K562 (cell line): ENCODE measurements at regions not wholly inside any gene's neighbourhood (a gene's known extent, or its start where the extent isn't known, plus 50 kb on each side); places are given as distances from the start of the nearest gene placed in this dataset.

Experiments
- ATAC-seq: fragments of 200-7000 bp; cut with Tn5 transposase; 3 replicates; pipeline ENCODE4 v1.9.1; 2020; ENCODE audit warnings: moderate library complexity
- BruUV-seq: library from RNA; stranded (reverse); fragments of 400-500 nt; replicated peaks from 2 replicates; lab custom pipeline; 2021; lab: Mats Ljungman, UMichigan
- CTCF ChIA-PET: fragments of 300-600 bp; formaldehyde crosslinking; extraction: SDS; loops from one replicate; lab custom pipeline; 2021; ENCODE audit warnings: low intra/inter-chr PET ratio; lab: Yijun Ruan, JAX
- POLR2A ChIA-PET: fragments of 300-600, 350-650 bp; sonication (Branson Sonifier 250); formaldehyde crosslinking; extraction: SDS; loops from one replicate; lab custom pipeline; 2021; ENCODE audit warnings: antibody characterized with exemption, inconsistent platforms; lab: Yijun Ruan, JAX
- DNase-seq, 4 experiments: peaks; one replicate each; pipeline versions ENCODE4 v3.0.0 to v3.0.0-alpha.2; 2011 to 2018; ENCODE audit warnings: low spot score in 3 of 4, mixed read lengths in 3 of 4; ENCODE audit errors: extremely low read depth in 1 of 4
- FAIRE-seq: peaks from 2 replicates; lab custom pipeline; 2011; peaks lifted over from hg19 to GRCh38; lab: Jason Lieb, UNC
- H2AFZ ChIP-seq: 2 replicates; pipeline ENCODE4 v1.6.0; 2011; ENCODE audit warnings: low read depth, low read length, control low read depth, inconsistent platforms
- H3K27ac ChIP-seq: fragments of 200-600 bp; 3 replicates; pipeline ENCODE4 v1.8.0; 2011; ENCODE audit warnings: low read depth, mild to moderate bottlenecking, control low read depth, inconsistent platforms, low read length, moderate library complexity, mixed read lengths; ENCODE audit errors: extremely low read depth
- H3K27me3 ChIP-seq, 2 experiments: fragments of 300-600 bp in 1 of 2; 2 replicates in 1 of 2; 3 replicates in 1 of 2; pipeline versions ENCODE4 v1.6.0 to v1.8.0; 2011; ENCODE audit warnings: inconsistent platforms in 2 of 2, low read length in 2 of 2, mild to moderate bottlenecking in 1 of 2, mixed read lengths in 1 of 2, moderate library complexity in 1 of 2; ENCODE audit not compliant: control insufficient read depth in 2 of 2, insufficient read depth in 2 of 2
- H3K36me3 ChIP-seq: fragments of 300-600 bp; 3 replicates; pipeline ENCODE4 v1.8.0; 2011; ENCODE audit warnings: mild to moderate bottlenecking, low read length, inconsistent platforms; ENCODE audit not compliant: control insufficient read depth, insufficient read depth
- H3K4me1 ChIP-seq, 2 experiments: fragments of 200-600 bp in 1 of 2; replicated peaks in 1 of 2; 2 replicates in 1 of 2; 3 replicates in 1 of 2; pipeline versions ENCODE4 v1.5.1 to v1.8.0; 2011; ENCODE audit warnings: inconsistent platforms in 2 of 2, low read length in 2 of 2, mild to moderate bottlenecking in 1 of 2, mixed read lengths in 1 of 2, moderate library complexity in 1 of 2; ENCODE audit not compliant: control insufficient read depth in 2 of 2, insufficient read depth in 2 of 2
- H3K4me2 ChIP-seq: 2 replicates; pipeline ENCODE4 v1.6.1; 2011; ENCODE audit warnings: low read length, control low read depth, inconsistent platforms, mixed read lengths; ENCODE audit not compliant: insufficient read depth
- H3K4me3 ChIP-seq: fragments of 200-600 bp; sonication (generic), shearing (Covaris generic); 2 replicates; pipeline ENCODE4 v1.5.1; 2016; ENCODE audit warnings: control low read depth, inconsistent platforms
- H3K79me2 ChIP-seq: fragments of 200-600 bp; 3 replicates; pipeline ENCODE4 v1.8.0; 2011; ENCODE audit warnings: low read length, inconsistent platforms; ENCODE audit not compliant: control insufficient read depth, insufficient read depth
- H3K9ac ChIP-seq, 2 experiments: 2 replicates each; pipeline versions ENCODE4 v1.6.0 to v1.6.1; 2011; ENCODE audit warnings: low read depth in 2 of 2, low read length in 2 of 2, control low read depth in 1 of 2, inconsistent platforms in 1 of 2, mild to moderate bottlenecking in 1 of 2, mixed read lengths in 1 of 2; ENCODE audit not compliant: insufficient read depth in 1 of 2
- H3K9me1 ChIP-seq: one replicate; pipeline ENCODE4 v1.6.0; 2011; ENCODE audit warnings: inconsistent platforms, mild to moderate bottlenecking, low read length, moderate library complexity; ENCODE audit not compliant: control insufficient read depth, insufficient read depth
- H3K9me3 ChIP-seq: replicated peaks from 2 replicates; pipeline ENCODE4 v1.5.1; 2011; ENCODE audit warnings: low read depth, low read length, inconsistent platforms; ENCODE audit not compliant: control insufficient read depth, insufficient read depth
- H4K20me1 ChIP-seq: replicated peaks from 2 replicates; pipeline ENCODE4 v1.6.1; 2011; ENCODE audit warnings: low read length, inconsistent platforms, mixed read lengths; ENCODE audit not compliant: control insufficient read depth, insufficient read depth
- CHD4 ChIP-seq: fragments of 200-600 bp; sonication (generic); IDR thresholded peaks from 3 replicates; pipeline ENCODE4 v1.6.1; 2012; ENCODE audit warnings: low read depth, mild to moderate bottlenecking, mixed read lengths, low read length, inconsistent platforms; ENCODE audit not compliant: insufficient read depth, insufficient replicate concordance, poor library complexity, severe bottlenecking
- GTF2B ChIP-seq: IDR thresholded peaks from 2 replicates; pipeline ENCODE4 v1.6.1; 2011; ENCODE audit not compliant: insufficient read length; ENCODE audit errors: extremely low read depth
- MIER1 ChIP-seq: fragments of 450-650 bp; IDR thresholded peaks from 2 replicates; pipeline ENCODE4 v1.6.1; 2016; ENCODE audit warnings: antibody characterized with exemption, mild to moderate bottlenecking, low read depth
- MTA1 ChIP-seq: fragments of 450-650 bp; IDR thresholded peaks from 2 replicates; pipeline ENCODE4 v1.6.1; 2017; ENCODE audit warnings: borderline replicate concordance
- MYBL2 ChIP-seq, 2 experiments: fragments of 450-650 bp in 1 of 2; sonication (generic) in 1 of 2; formaldehyde crosslinking in 1 of 2; IDR thresholded peaks; 2 replicates each; pipeline versions ENCODE4 v1.6.1 to v1.8.1; 2017 to 2022; ENCODE audit warnings: borderline replicate concordance in 1 of 2, inconsistent platforms in 1 of 2, low read depth in 1 of 2, mild to moderate bottlenecking in 1 of 2, missing genetic modification reagents in 1 of 2, moderate library complexity in 1 of 2
- ZBTB11 ChIP-seq, 3 experiments: fragments of 200-800 bp in 1 of 3; fragments of 250-450 bp in 1 of 3; fragments of 450-650 bp in 1 of 3; sonication (Bioruptor Pico) in 1 of 3; sonication (Bioruptor generic) in 1 of 3; formaldehyde crosslinking in 1 of 3; IDR thresholded peaks; 2 replicates each; pipeline versions ENCODE4 v1.6.1 to v1.8.0; 2016 to 2022; ENCODE audit warnings: mild to moderate bottlenecking in 2 of 3, missing genetic modification characterization in 2 of 3, missing compliant biosample characterization in 1 of 3, moderate library complexity in 1 of 3
- ZFP30 ChIP-seq: fragments of 250-450 bp; sonication (Bioruptor Pico); IDR thresholded peaks from 2 replicates; pipeline ENCODE4 v1.8.0; 2022; ENCODE audit warnings: moderate library complexity, mild to moderate bottlenecking, inconsistent platforms, borderline replicate concordance
- ZNF77 ChIP-seq: fragments of 250-450 bp; sonication (Bioruptor Pico); IDR thresholded peaks from 2 replicates; pipeline ENCODE4 v1.5.0; 2020
- WGBS: fragments of 100-300 bp; shearing (Covaris generic); methylation state at CpG from one replicate; pipeline ENCODE4 v1.1.6; 2016; ENCODE audit warnings: low coverage, mixed read lengths; ENCODE audit not compliant: insufficient coverage; ENCODE audit errors: missing lambda C conversion rate; 5-methylcytosine and 5-hydroxymethylcytosine counted together
- in situ Hi-C: fragments of 300-500 bp; cut with MboI; formaldehyde crosslinking; loops from 4 replicates; pipeline ENCODE4 v1.15.0; 2018; ENCODE audit warnings: inconsistent platforms, mixed read lengths
- intact Hi-C: fragments of 100-400 bp; cut with micrococcal nuclease; formaldehyde crosslinking; loops from 2 replicates; pipeline ENCODE4 v1.14.2; 2022

- no peak for TF ChIP-seq CHD4
- TF ChIP-seq MIER1, result no peak
- no peak for TF ChIP-seq ZBTB11 (CRISPR knock-in tag; IDR thresholded peaks at IDR 0.05)
- TF ChIP-seq MTA1, result no peak
- TF ChIP-seq ZFP30, result no peak
- TF ChIP-seq ZNF77 (CRISPR knock-in tag), result no peak
- TF ChIP-seq MYBL2 (IDR thresholded peaks at IDR 0.05; ENCODE audit: low read depth), result no peak
- no peak for TF ChIP-seq MYBL2 (CRISPR knock-in tag; IDR thresholded peaks at IDR 0.05; ENCODE audit: borderline replicate concordance)
- TF ChIP-seq GTF2B, result no peak
- TF ChIP-seq, all 486 proteins: peak for 0
- Histone ChIP-seq H3K36me3 (no peaks in the 10 kb centered on the region), H3K4me2 (no peak overlapping the region), H3K9me1 (no peaks in the 10 kb centered on the region), H3K9me3 (no peaks in the 10 kb centered on the region), H3K27me3 (no peaks in the 10 kb centered on the region), H3K4me3 (no peak overlapping the region), H3K9ac (no peak overlapping the region), H2AFZ (no peak overlapping the region), H3K79me2 (no peaks in the 10 kb centered on the region), H4K20me1 (no peaks in the 10 kb centered on the region), H3K4me1 (no peaks in the 10 kb centered on the region), H3K27ac (no peak overlapping the region)
- no peak for DNase-seq
- ChIA-PET CTCF (no interaction called here), POLR2A (no interaction called here)
- intact Hi-C loops (no loop called here), in situ Hi-C loops (no loop called here)
- BruUV-seq, result no TSS peak
- FAIRE-seq, result no peak
- ATAC-seq, result no peak
- WGBS, result 0% methylated on average over 2 of the region's 2 CpGs
These were observed 989.7 kb upstream of the CRIM1 start for GRCh38 chr2:35365859-35366258.
